H1 (cell line): ENCODE measurements at regions not wholly inside any gene's neighbourhood (a gene's known extent, or its start where the extent isn't known, plus 50 kb on each side); places are given as distances from the start of the nearest gene placed in this dataset.

Experiments
- CTCF ChIA-PET: fragments of 300-600 bp; sonication (Branson Sonifier 250); formaldehyde crosslinking; loops from one replicate; lab custom pipeline; 2021; ENCODE audit not compliant: partially characterized antibody; lab: Charles Lee
- POLR2A ChIA-PET: fragments of 300-600 bp; sonication (Branson Sonifier 250); formaldehyde crosslinking; loops from one replicate; lab custom pipeline; 2021; ENCODE audit warnings: inconsistent platforms; ENCODE audit not compliant: partially characterized antibody; lab: Charles Lee
- DNase-seq, 2 experiments: peaks; one replicate each; pipeline versions ENCODE4 v3.0.0 to v3.0.0-alpha.2; 2010 to 2022; ENCODE audit warnings: low spot score in 2 of 2, low read depth in 1 of 2, mixed read lengths in 1 of 2
- FAIRE-seq: peaks from 2 replicates; lab custom pipeline; 2011; peaks lifted over from hg19 to GRCh38; lab: Jason Lieb, UNC
- H2AFZ ChIP-seq: 2 replicates; pipeline ENCODE4 v1.8.1; 2012; ENCODE audit warnings: low read length, inconsistent platforms
- H2AK5ac ChIP-seq: 2 replicates; pipeline ENCODE4 v1.6.1; 2013; ENCODE audit warnings: low read depth, low read length
- H2BK120ac ChIP-seq: replicated peaks from 2 replicates; pipeline ENCODE3; 2013; ENCODE audit warnings: low read depth, low read length, inconsistent platforms
- H2BK12ac ChIP-seq: 2 replicates; pipeline ENCODE4 v1.6.1; 2013; ENCODE audit warnings: low read depth, low read length
- H2BK15ac ChIP-seq: 2 replicates; pipeline ENCODE4 v1.6.1; 2013; ENCODE audit warnings: low read length
- H2BK20ac ChIP-seq: 2 replicates; pipeline ENCODE4 v1.6.1; 2013; ENCODE audit warnings: low read length
- H2BK5ac ChIP-seq: 2 replicates; pipeline ENCODE4 v1.6.1; 2013; ENCODE audit warnings: low read depth, low read length
- H3K14ac ChIP-seq: 2 replicates; pipeline ENCODE4 v1.6.1; 2013; ENCODE audit warnings: inconsistent platforms; ENCODE audit not compliant: insufficient read length
- H3K18ac ChIP-seq: 2 replicates; pipeline ENCODE4 v1.6.1; 2013; ENCODE audit warnings: low read length; ENCODE audit errors: extremely low read depth
- H3K23ac ChIP-seq: 2 replicates; pipeline ENCODE4 v1.6.1; 2013; ENCODE audit warnings: inconsistent platforms; ENCODE audit not compliant: insufficient read length
- H3K23me2 ChIP-seq: 2 replicates; pipeline ENCODE4 v1.6.1; 2013; ENCODE audit warnings: low read depth, low read length
- H3K27ac ChIP-seq: 2 replicates; pipeline ENCODE4 v1.6.1; 2011; ENCODE audit warnings: low read depth, low read length, inconsistent platforms
- H3K27me3 ChIP-seq, 4 experiments: replicated peaks in 1 of 4; 1 replicate in 1 of 4; 2 replicates in 3 of 4; pipeline versions ENCODE4 v1.6.1 to v1.8.1; 2011 to 2013; ENCODE audit warnings: low read length in 3 of 4, mild to moderate bottlenecking in 3 of 4, inconsistent platforms in 2 of 4, mixed read lengths in 2 of 4, moderate library complexity in 1 of 4; ENCODE audit not compliant: control insufficient read depth in 3 of 4, insufficient read depth in 3 of 4; ENCODE audit errors: extremely low read depth in 1 of 4
- H3K36me3 ChIP-seq, 4 experiments: 2 replicates each; pipeline versions ENCODE4 v1.6.1 to v1.8.1; 2011 to 2013; ENCODE audit warnings: mild to moderate bottlenecking in 4 of 4, low read length in 3 of 4, moderate library complexity in 2 of 4, control low read depth in 1 of 4, inconsistent platforms in 1 of 4; ENCODE audit not compliant: insufficient read depth in 4 of 4, control insufficient read depth in 2 of 4
- H3K4ac ChIP-seq: replicated peaks from 2 replicates; pipeline ENCODE3; 2013; ENCODE audit warnings: low read length, low read depth, mixed read lengths, inconsistent platforms; ENCODE audit not compliant: insufficient read length
- H3K4me1 ChIP-seq, 4 experiments: replicated peaks in 1 of 4; 1 replicate in 1 of 4; 2 replicates in 3 of 4; pipeline versions ENCODE4 v1.6.1 to v1.8.1; 2011 to 2013; ENCODE audit warnings: low read length in 3 of 4, inconsistent platforms in 2 of 4, mixed read lengths in 1 of 4; ENCODE audit not compliant: insufficient read depth in 4 of 4, control insufficient read depth in 3 of 4
- H3K4me2 ChIP-seq, 2 experiments: 2 replicates each; pipeline versions ENCODE4 v1.6.1 to v1.8.1; 2011 to 2013; ENCODE audit warnings: low read depth in 2 of 2, low read length in 2 of 2, control low read depth in 1 of 2, inconsistent platforms in 1 of 2, mild to moderate bottlenecking in 1 of 2; ENCODE audit not compliant: insufficient read depth in 1 of 2
- H3K4me3 ChIP-seq, 4 experiments: fragments of 200-600, 300-600 bp in 1 of 4; sonication (generic), shearing (Covaris generic), sonication (Bioruptor Twin) in 1 of 4; 2 replicates each; pipeline versions ENCODE4 v1.5.1 to v1.8.1; 2011 to 2016; ENCODE audit warnings: low read length in 4 of 4, low read depth in 3 of 4, control low read depth in 2 of 4, inconsistent platforms in 2 of 4, mild to moderate bottlenecking in 2 of 4, mixed read lengths in 1 of 4, moderate library complexity in 1 of 4; ENCODE audit not compliant: insufficient read depth in 2 of 4; ENCODE audit errors: extremely low read depth in 1 of 4
- H3K56ac ChIP-seq: replicated peaks from 2 replicates; pipeline ENCODE3; 2013; ENCODE audit warnings: low read depth, mild to moderate bottlenecking, mixed read lengths, low read length, inconsistent platforms; ENCODE audit not compliant: insufficient read length
- H3K79me1 ChIP-seq: 2 replicates; pipeline ENCODE4 v1.6.1; 2013; ENCODE audit warnings: low read depth, low read length, control low read depth
- H3K79me2 ChIP-seq, 2 experiments: 2 replicates each; pipeline versions ENCODE4 v1.6.1 to v1.8.1; 2012 to 2013; ENCODE audit warnings: low read length in 2 of 2, mild to moderate bottlenecking in 2 of 2, inconsistent platforms in 1 of 2; ENCODE audit not compliant: insufficient read depth in 2 of 2, control insufficient read depth in 1 of 2
- H3K9ac ChIP-seq, 4 experiments: replicated peaks in 1 of 4; 1 replicate in 1 of 4; 2 replicates in 3 of 4; pipeline versions ENCODE4 v1.6.1 to v1.8.1; 2011 to 2013; ENCODE audit warnings: low read depth in 3 of 4, low read length in 3 of 4, control low read depth in 2 of 4, mild to moderate bottlenecking in 2 of 4, moderate library complexity in 2 of 4, inconsistent platforms in 1 of 4; ENCODE audit errors: extremely low read depth in 1 of 4
- H3K9me3 ChIP-seq, 2 experiments: 2 replicates each; pipeline versions ENCODE4 v1.6.1 to v1.8.1; 2012 to 2013; ENCODE audit warnings: mild to moderate bottlenecking in 2 of 2, moderate library complexity in 2 of 2, control low read depth in 1 of 2, inconsistent platforms in 1 of 2, low read depth in 1 of 2, low read length in 1 of 2, mixed read lengths in 1 of 2; ENCODE audit not compliant: insufficient read depth in 2 of 2
- H4K20me1 ChIP-seq, 2 experiments: replicated peaks in 1 of 2; 2 replicates each; pipeline versions ENCODE3 to v1.8.1; 2011 to 2013; ENCODE audit warnings: inconsistent platforms in 2 of 2, low read length in 2 of 2, mild to moderate bottlenecking in 1 of 2; ENCODE audit not compliant: insufficient read depth in 2 of 2, control insufficient read depth in 1 of 2
- H4K5ac ChIP-seq: 2 replicates; pipeline ENCODE4 v1.6.1; 2013; ENCODE audit warnings: low read length, low read depth, mixed read lengths, inconsistent platforms; ENCODE audit not compliant: insufficient read length
- H4K8ac ChIP-seq: 2 replicates; pipeline ENCODE4 v1.8.0; 2013; ENCODE audit warnings: mild to moderate bottlenecking, moderate library complexity, low read length, inconsistent platforms; ENCODE audit not compliant: insufficient read depth; ENCODE audit errors: extremely low read depth
- H4K91ac ChIP-seq: replicated peaks from 2 replicates; pipeline ENCODE3; 2013; ENCODE audit warnings: low read length, mixed read lengths, inconsistent platforms; ENCODE audit not compliant: insufficient read length
- HDAC2 ChIP-seq, 2 experiments: fragments of 300-600 bp in 1 of 2; sonication (generic) in 1 of 2; IDR thresholded peaks; 2 replicates each; pipeline ENCODE4 v1.6.1; 2011 to 2012; ENCODE audit warnings: low read depth in 2 of 2, low read length in 2 of 2, mild to moderate bottlenecking in 2 of 2, moderate library complexity in 2 of 2, borderline replicate concordance in 1 of 2, inconsistent platforms in 1 of 2
- KDM4A ChIP-seq: IDR thresholded peaks from one replicate; pipeline ENCODE4 v1.7.1; 2012; ENCODE audit warnings: low read depth, mild to moderate bottlenecking, moderate library complexity, low read length, inconsistent platforms; ENCODE audit not compliant: severe bottlenecking
- NANOG ChIP-seq: IDR thresholded peaks from 2 replicates; pipeline ENCODE4 v1.6.1; 2011; ENCODE audit warnings: low read length, low read depth, mild to moderate bottlenecking, inconsistent platforms; ENCODE audit not compliant: insufficient read depth, poor library complexity, severe bottlenecking
- POU5F1 ChIP-seq: IDR thresholded peaks from 2 replicates; pipeline ENCODE4 v1.6.1; 2011; ENCODE audit warnings: low read depth, mild to moderate bottlenecking, low read length, moderate library complexity
- RBBP5 ChIP-seq: IDR thresholded peaks from 2 replicates; pipeline ENCODE4 v1.7.1; 2012; ENCODE audit warnings: low read depth, mild to moderate bottlenecking, inconsistent platforms, low read length, moderate library complexity, borderline replicate concordance
- SIX5 ChIP-seq: IDR thresholded peaks from 2 replicates; pipeline ENCODE4 v1.6.1; 2011; ENCODE audit warnings: mild to moderate bottlenecking, low read depth, low read length
- SRF ChIP-seq: IDR thresholded peaks from 2 replicates; pipeline ENCODE4 v1.6.1; 2011; ENCODE audit warnings: mild to moderate bottlenecking, low read depth, low read length, moderate library complexity
- TAF1 ChIP-seq: IDR thresholded peaks from 2 replicates; pipeline ENCODE4 v1.6.1; 2011; ENCODE audit warnings: mild to moderate bottlenecking, low read depth, low read length
- WGBS, 2 experiments: shearing (Covaris generic) in 1 of 2; methylation state at CpG; one replicate each; pipeline versions ENCODE4 v1.1.6 to v1.1.7; 2013 to 2015; ENCODE audit warnings: low lambda C conversion rate in 2 of 2, mixed read lengths in 2 of 2, inconsistent platforms in 1 of 2, low coverage in 1 of 2, missing lambda C conversion rate in 1 of 2; ENCODE audit not compliant: insufficient replicate concordance in 2 of 2, insufficient coverage in 1 of 2, insufficient read length in 1 of 2; ENCODE audit errors: extremely low coverage in 1 of 2, missing lambda C conversion rate in 1 of 2; 5-methylcytosine and 5-hydroxymethylcytosine counted together

DNA sequence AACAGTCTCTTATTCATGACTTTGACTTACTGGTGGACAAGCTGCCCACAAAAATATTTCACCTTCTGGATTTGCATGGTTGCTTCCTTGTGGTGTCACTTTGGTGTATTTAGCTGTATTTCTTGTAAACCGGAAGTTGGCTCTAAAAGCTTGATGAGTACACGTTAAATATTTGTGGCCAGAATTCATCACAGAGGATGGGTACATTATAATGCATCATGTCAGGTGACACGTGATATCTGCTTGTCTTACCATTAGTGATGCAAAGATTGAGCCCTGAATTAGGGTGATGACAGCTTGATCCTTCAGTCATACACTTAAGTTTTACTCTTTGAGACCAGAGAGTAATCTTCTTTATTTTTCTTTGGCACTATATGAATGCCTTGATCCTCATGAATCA, 188.3 kb upstream of the RPS6KA3 start:
- CTCF ChIA-PET = interaction anchor here (0.6 kb wide), 1 partner anchor 202 kb away, joined by 3 read pairs; no protein-coding TSS in a partner anchor
- H3K4me3 ChIP-seq = no peak overlapping the region
- FAIRE-seq = no peak

More for the DNA sequence above, 188.3 kb upstream of the RPS6KA3 start:
- Histone ChIP-seq H3K9ac (no peak overlapping the region), H3K27ac (no peak overlapping the region), H2BK15ac (no peak overlapping the region), H3K79me1 (no peaks in the 10 kb centered on the region), H4K91ac (no peak overlapping the region), H3K14ac (no peak overlapping the region), H3K23me2 (no peaks in the 10 kb centered on the region), H3K4ac (no peak overlapping the region), H3K23ac (no peak overlapping the region), H3K4me2 (no peak overlapping the region), H3K79me2 (no peaks in the 10 kb centered on the region), H2BK120ac (no peak overlapping the region), H4K8ac (no peak overlapping the region), H3K9me3 (no peaks in the 10 kb centered on the region), H3K27me3 (no peaks in the 10 kb centered on the region), H3K4me1 (no peaks in the 10 kb centered on the region), H2BK5ac (no peak overlapping the region), H3K36me3 (no peaks in the 10 kb centered on the region), H4K20me1 (no peaks in the 10 kb centered on the region), H3K56ac (no peak overlapping the region), H2BK12ac (no peak overlapping the region), H3K18ac (no peak overlapping the region), H4K5ac (no peak overlapping the region), H2AK5ac (no peak overlapping the region), H2AFZ (no peak overlapping the region), H2BK20ac (no peak overlapping the region)
- DNase-seq = no peak
- WGBS, 2 experiments = 97% methylated on average over 3 of the region's 3 CpGs; no CpG with 5 or more reads in 1 of the 2 experiments
- TF ChIP-seq KDM4A (no peak), SRF (no peak), TAF1 (no peak), NANOG (no peak), SIX5 (no peak), RBBP5 (no peak), HDAC2 (IDR thresholded peaks at IDR 0.05; ENCODE audit: borderline replicate concordance in 1 of 2, low read depth in 2 of 2, low read length in 2 of 2) (no peak), POU5F1 (no peak)
- POLR2A ChIA-PET = interaction anchor here (0.6 kb wide), 1 partner anchor 32 kb away, joined by 3 read pairs; no protein-coding TSS in a partner anchor
